H1 (cell line): ENCODE measurements at regions not wholly inside any gene's neighbourhood (a gene's known extent, or its start where the extent isn't known, plus 50 kb on each side); places are given as distances from the start of the nearest gene placed in this dataset.

ENCODE experiments used
- CBX8 ChIP-seq: fragments of 300-800, 300-1000 bp; sonication (generic); IDR thresholded peaks from 2 replicates; pipeline ENCODE4 v1.7.1; 2016; ENCODE audit warnings: low read depth, low read length, borderline replicate concordance
- HDAC2 ChIP-seq, 2 experiments: fragments of 300-600 bp in 1 of 2; sonication (generic) in 1 of 2; IDR thresholded peaks; 2 replicates each; pipeline ENCODE4 v1.6.1; 2011 to 2012; ENCODE audit warnings: low read depth in 2 of 2, low read length in 2 of 2, mild to moderate bottlenecking in 2 of 2, moderate library complexity in 2 of 2, borderline replicate concordance in 1 of 2, inconsistent platforms in 1 of 2
- KDM1A ChIP-seq: fragments of 200-600, 300-600 bp; sonication (generic); IDR thresholded peaks from 2 replicates; pipeline ENCODE4 v1.7.1; 2016; ENCODE audit warnings: mild to moderate bottlenecking, low read length, borderline replicate concordance
- POLR2AphosphoS5 ChIP-seq: IDR thresholded peaks from 2 replicates; pipeline ENCODE4 v1.6.1; 2011; ENCODE audit warnings: low read depth, low read length
- RAD21 ChIP-seq, 2 experiments: IDR thresholded peaks in 1 of 2; conservative IDR thresholded peaks in 1 of 2; 2 replicates each; pipeline ENCODE4 v1.6.1; 2011; ENCODE audit warnings: low read depth in 2 of 2, low read length in 2 of 2, improper control_type of control experiment in 1 of 2, inconsistent platforms in 1 of 2, mild to moderate bottlenecking in 1 of 2, moderate library complexity in 1 of 2
- RNF2 ChIP-seq: fragments of 200-900, 300-1000 bp; sonication (generic); IDR thresholded peaks from 2 replicates; pipeline ENCODE4 v1.7.1; 2016; ENCODE audit warnings: borderline replicate concordance, low read depth, mild to moderate bottlenecking, antibody characterized with exemption, low read length; ENCODE audit not compliant: poor library complexity, severe bottlenecking; ENCODE audit errors: missing control alignments
- RXRA ChIP-seq: IDR thresholded peaks from 2 replicates; pipeline ENCODE4 v1.6.1; 2011; ENCODE audit warnings: low read depth, mild to moderate bottlenecking, low read length, moderate library complexity; ENCODE audit not compliant: insufficient read depth
- SIX5 ChIP-seq: IDR thresholded peaks from 2 replicates; pipeline ENCODE4 v1.6.1; 2011; ENCODE audit warnings: mild to moderate bottlenecking, low read depth, low read length
- TAF1 ChIP-seq: IDR thresholded peaks from 2 replicates; pipeline ENCODE4 v1.6.1; 2011; ENCODE audit warnings: mild to moderate bottlenecking, low read depth, low read length
- TAF7 ChIP-seq: optimal IDR thresholded peaks from 2 replicates; pipeline ENCODE3; 2011; ENCODE audit warnings: low read depth, mild to moderate bottlenecking, inconsistent platforms, low read length, moderate library complexity, borderline replicate concordance
- YY1 ChIP-seq: IDR thresholded peaks from 2 replicates; pipeline ENCODE4 v1.6.1; 2011; ENCODE audit warnings: low read depth, mild to moderate bottlenecking, low read length
- TF ChIP-seq, protein P1 (sequence below): IDR thresholded peaks from 2 replicates; pipeline ENCODE4 v1.6.1; 2012; ENCODE audit warnings: inconsistent platforms
- TF ChIP-seq, protein P2 (sequence below): IDR thresholded peaks from 2 replicates; pipeline ENCODE4 v1.6.1; 2012; ENCODE audit warnings: low read length, inconsistent platforms

DNA sequence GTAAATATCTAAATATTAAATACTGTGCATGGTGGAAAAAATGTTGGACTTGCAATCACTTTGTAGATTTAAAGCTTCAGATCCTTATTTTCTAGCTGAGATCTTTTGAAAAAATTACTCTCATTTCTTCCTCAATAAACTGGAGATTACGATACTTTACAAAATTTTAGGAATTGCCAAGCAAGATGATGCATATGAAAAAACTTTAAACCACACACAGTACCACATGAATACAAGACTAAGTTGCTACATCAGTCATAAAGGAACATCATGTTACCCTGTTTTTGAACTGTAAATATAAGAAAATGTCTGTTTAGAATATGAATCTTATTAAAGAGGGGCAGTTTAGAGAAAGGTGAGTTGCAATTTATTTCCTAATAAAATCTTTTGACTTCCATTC lies 703.6 kb upstream of the NUDT12 start (continued):
- TF ChIP-seq KDM1A (no peak), RXRA (no peak), YY1 (no peak), SIX5 (no peak), TAF1 (no peak), HDAC2 (IDR thresholded peaks at IDR 0.05; ENCODE audit: borderline replicate concordance in 1 of 2, low read depth in 2 of 2, low read length in 2 of 2) (no peak), POLR2AphosphoS5 (no peak), TAF7 (no peak), RNF2 (no peak), CBX8 (no peak), RAD21 (IDR thresholded peaks at IDR 0.05 in 1 of 2, conservative IDR thresholded peaks at IDR 0.05 in 1 of 2; ENCODE audit: low read depth in 2 of 2, low read length in 2 of 2) (no peak)
- TF ChIP-seq, protein P1, sequence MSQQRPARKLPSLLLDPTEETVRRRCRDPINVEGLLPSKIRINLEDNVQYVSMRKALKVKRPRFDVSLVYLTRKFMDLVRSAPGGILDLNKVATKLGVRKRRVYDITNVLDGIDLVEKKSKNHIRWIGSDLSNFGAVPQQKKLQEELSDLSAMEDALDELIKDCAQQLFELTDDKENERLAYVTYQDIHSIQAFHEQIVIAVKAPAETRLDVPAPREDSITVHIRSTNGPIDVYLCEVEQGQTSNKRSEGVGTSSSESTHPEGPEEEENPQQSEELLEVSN, result no peak
- TF ChIP-seq, protein P2, sequence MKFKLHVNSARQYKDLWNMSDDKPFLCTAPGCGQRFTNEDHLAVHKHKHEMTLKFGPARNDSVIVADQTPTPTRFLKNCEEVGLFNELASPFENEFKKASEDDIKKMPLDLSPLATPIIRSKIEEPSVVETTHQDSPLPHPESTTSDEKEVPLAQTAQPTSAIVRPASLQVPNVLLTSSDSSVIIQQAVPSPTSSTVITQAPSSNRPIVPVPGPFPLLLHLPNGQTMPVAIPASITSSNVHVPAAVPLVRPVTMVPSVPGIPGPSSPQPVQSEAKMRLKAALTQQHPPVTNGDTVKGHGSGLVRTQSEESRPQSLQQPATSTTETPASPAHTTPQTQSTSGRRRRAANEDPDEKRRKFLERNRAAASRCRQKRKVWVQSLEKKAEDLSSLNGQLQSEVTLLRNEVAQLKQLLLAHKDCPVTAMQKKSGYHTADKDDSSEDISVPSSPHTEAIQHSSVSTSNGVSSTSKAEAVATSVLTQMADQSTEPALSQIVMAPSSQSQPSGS, result no peak
